Ramos (cell line): ENCODE measurements at regions not wholly inside any gene's neighbourhood (a gene's known extent, or its start where the extent isn't known, plus 50 kb on each side); places are given as distances from the start of the nearest gene placed in this dataset.

Source experiments
- in situ Hi-C: fragments of 300-500 bp; cut with MboI; formaldehyde crosslinking; loops from one replicate; pipeline ENCODE4 v1.14.3; 2022; ENCODE audit warnings: low sequenced_read_pairs; ENCODE audit not compliant: unreplicated experiment

GRCh38 chr2:217465100-217465499 is 537.7 kb downstream of the TNS1 start:
- in situ Hi-C loops = no loop called here

GRCh38 chr2:217463402-217464075 is 539.3 kb downstream of the TNS1 start:
- in situ Hi-C loops = no loop called here

GRCh38 chr2:217462121-217462520 is 540.7 kb downstream of the TNS1 start:
- in situ Hi-C loops = no loop called here

GRCh38 chr2:217461674-217462073 is 541.1 kb downstream of the TNS1 start:
- in situ Hi-C loops = no loop called here

- in situ Hi-C loops = no loop called here
These were observed 543.0 kb downstream of the TNS1 start for GRCh38 chr2:217459680-217460405.

GRCh38 chr2:217459016-217459415 is 543.8 kb downstream of the TNS1 start:
- in situ Hi-C loops = no loop called here

GRCh38 chr2:217456016-217456415 is 546.8 kb downstream of the TNS1 start:
- in situ Hi-C loops = no loop called here

- in situ Hi-C loops = no loop called here
These were observed 549.9 kb downstream of the TNS1 start for GRCh38 chr2:217452928-217453327.

- in situ Hi-C loops = no loop called here
These were observed 551.1 kb downstream of the TNS1 start for GRCh38 chr2:217451666-217452065.

GRCh38 chr2:217449444-217449843 is 553.4 kb downstream of the TNS1 start:
- in situ Hi-C loops = no loop called here

GRCh38 chr2:217448860-217449259 is 553.9 kb downstream of the TNS1 start:
- in situ Hi-C loops = no loop called here

GRCh38 chr2:217445723-217446122 is 557.1 kb downstream of the TNS1 start:
- in situ Hi-C loops = no loop called here

- in situ Hi-C loops = no loop called here
These were observed 557.9 kb downstream of the TNS1 start for GRCh38 chr2:217444932-217445331.

- in situ Hi-C loops = no loop called here
These were observed 558.3 kb downstream of the TNS1 start for GRCh38 chr2:217444509-217444908.

- in situ Hi-C loops = no loop called here
These were observed 559.2 kb downstream of the TNS1 start for GRCh38 chr2:217443601-217444000.

GRCh38 chr2:217440000-217440399 is 562.8 kb downstream of the TNS1 start:
- in situ Hi-C loops = no loop called here

- in situ Hi-C loops = no loop called here
These were observed 564.0 kb downstream of the TNS1 start for GRCh38 chr2:217438821-217439220.

GRCh38 chr2:217438136-217438535 is 564.7 kb downstream of the TNS1 start:
- in situ Hi-C loops = no loop called here

- in situ Hi-C loops = no loop called here
These were observed 565.4 kb downstream of the TNS1 start for GRCh38 chr2:217437290-217437870.

GRCh38 chr2:217436386-217436785 is 566.4 kb downstream of the TNS1 start:
- in situ Hi-C loops = no loop called here

GRCh38 chr2:217434180-217434975 is 568.4 kb downstream of the TNS1 start:
- in situ Hi-C loops = no loop called here
